ENCODE measurements at regions not wholly inside any gene's neighbourhood (a gene's known extent, or its start where the extent isn't known, plus 50 kb on each side); places are given as distances from the start of the nearest gene placed in this dataset.

DNA sequence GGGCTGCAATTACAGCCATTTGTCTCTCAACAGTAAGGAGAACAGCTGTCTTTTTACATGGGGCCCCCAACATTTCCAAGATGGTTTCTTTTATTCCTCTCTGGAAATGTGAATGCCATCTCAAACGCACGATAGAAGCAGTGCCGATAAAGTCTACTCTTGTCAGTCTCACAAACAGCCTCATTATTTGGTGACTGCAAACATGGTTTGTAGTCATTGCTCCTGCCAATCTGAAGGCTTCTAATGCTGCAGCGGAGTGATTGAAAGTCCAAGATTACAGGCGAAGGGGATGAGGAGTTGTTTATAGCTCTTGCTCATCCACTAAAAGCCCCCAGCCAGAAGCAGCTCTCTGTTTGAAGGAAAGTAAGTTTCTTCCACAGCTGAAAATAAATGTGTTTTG is 657.1 kb downstream of the CBLN4 start:
- Histone ChIP-seq H3K27me3 (replicated peaks in 1 of 7) (no peaks in the 10 kb centered on the region), H3K9me3 (peaks cover 0 to 43% (median 6%) of the 10 kb centered on the region in 8 donors), H3K4me1 (no peaks in the 10 kb centered on the region), H3K27ac (no peak overlapping the region), H3K36me3 (no peaks in the 10 kb centered on the region), H3K4me3 (no peak overlapping the region)
- DNase-seq: no peak
- TF ChIP-seq POLR2AphosphoS5 (IDR thresholded peaks at IDR 0.05) (no peak), POLR2A (IDR thresholded peaks at IDR 0.05) (no peak), CTCF (IDR thresholded peaks at IDR 0.05 in 8 of 11, conservative IDR thresholded peaks at IDR 0.05 in 3 of 11) (no peak)
- WGBS, 5 donors: 71 to 81% (median 77%) methylated on average over 5 of the region's 5 CpGs
- intact Hi-C loops (cut with DNase I; ENCODE audit: low total_unique reads): no loop called here

- 89 to 95% (median 91%) methylated on average over 3 of the region's 3 CpGs for WGBS, 5 donors
- Histone ChIP-seq H3K27ac (no peak overlapping the region), H3K27me3 (replicated peaks in 1 of 7) (no peaks in the 10 kb centered on the region), H3K4me1 (no peaks in the 10 kb centered on the region), H3K9me3 (peaks cover 0 to 7% (median 0%) of the 10 kb centered on the region in 8 donors), H3K36me3 (no peaks in the 10 kb centered on the region), H3K4me3 (no peak overlapping the region)
- intact Hi-C loops (cut with DNase I; ENCODE audit: low total_unique reads): no loop called here
- no peak for DNase-seq
- TF ChIP-seq POLR2A (IDR thresholded peaks at IDR 0.05) (no peak), POLR2AphosphoS5 (IDR thresholded peaks at IDR 0.05) (no peak), CTCF (IDR thresholded peaks at IDR 0.05 in 8 of 11, conservative IDR thresholded peaks at IDR 0.05 in 3 of 11) (no peak)
These were observed 662.5 kb downstream of the CBLN4 start for GRCh38 chr20:55342822-55343221.

DNA sequence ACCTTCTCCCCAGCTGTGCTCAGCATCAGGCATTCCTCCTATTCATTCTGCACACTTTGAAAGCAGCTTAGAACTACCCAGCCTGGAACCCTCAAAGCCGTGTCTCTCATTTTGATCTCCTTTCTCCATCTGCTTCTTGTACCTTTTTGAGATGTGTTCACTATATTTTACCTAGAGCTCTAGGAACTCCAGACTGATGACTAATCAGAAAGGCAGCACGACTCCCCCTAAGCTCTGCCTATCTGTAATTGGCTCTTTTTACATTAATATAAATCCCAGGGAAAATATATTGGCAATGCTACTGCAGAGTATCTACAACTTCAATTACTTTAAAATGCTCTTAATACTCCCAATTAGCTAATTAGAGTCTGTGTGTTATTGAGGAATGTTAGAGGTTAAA is 671.5 kb downstream of the CBLN4 start:
- Histone ChIP-seq H3K4me1 (no peaks in the 10 kb centered on the region), H3K36me3 (no peaks in the 10 kb centered on the region), H3K27me3 (replicated peaks in 1 of 7) (no peaks in the 10 kb centered on the region), H3K9me3 (no peaks in the 10 kb centered on the region), H3K4me3 (no peak overlapping the region), H3K27ac (no peak overlapping the region)
- TF ChIP-seq CTCF (IDR thresholded peaks at IDR 0.05 in 8 of 11, conservative IDR thresholded peaks at IDR 0.05 in 3 of 11) (no peak), POLR2A (IDR thresholded peaks at IDR 0.05) (no peak), POLR2AphosphoS5 (IDR thresholded peaks at IDR 0.05) (no peak)
- no peak for DNase-seq
- intact Hi-C loops (cut with DNase I; ENCODE audit: low total_unique reads): no loop called here
- whole genome bisulfite sequencing, 5 donors: 57 to 71% (median 63%) methylated on average over 2 of the region's 2 CpGs

- TF ChIP-seq CTCF (IDR thresholded peaks at IDR 0.05 in 8 of 11, conservative IDR thresholded peaks at IDR 0.05 in 3 of 11) (no peak), POLR2AphosphoS5 (IDR thresholded peaks at IDR 0.05) (no peak), POLR2A (IDR thresholded peaks at IDR 0.05) (no peak)
These were observed 676.2 kb downstream of the CBLN4 start for GRCh38 chr20:55329108-55329507.

More at GRCh38 chr20:55329108-55329507, 676.2 kb downstream of the CBLN4 start:
- no peak for DNase-seq
- H3K9me3 ChIP-seq: peaks cover 0 to 12% (median 0%) of the 10 kb centered on the region in 8 donors
- H3K27me3 ChIP-seq (replicated peaks in 1 of 7): no peaks in the 10 kb centered on the region
- H3K4me1 ChIP-seq: no peaks in the 10 kb centered on the region
- H3K27ac ChIP-seq: no peak overlapping the region
- intact Hi-C loops (cut with DNase I; ENCODE audit: low total_unique reads): no loop called here
- no peaks in the 10 kb centered on the region for H3K36me3 ChIP-seq
- H3K4me3 ChIP-seq: no peak overlapping the region
- 73 to 81% (median 76%) methylated on average over 4 of the region's 4 CpGs for WGBS, 5 donors

Data from spleen (tissue), 11 donors.